Hematopoietic multipotent progenitor cell treated with erythropoietin and hydrocortisone succinate and interleukin-3 and kit ligand, for 4 days (in vitro differentiated cells): ENCODE measurements at regions not wholly inside any gene's neighbourhood (a gene's known extent, or its start where the extent isn't known, plus 50 kb on each side); places are given as distances from the start of the nearest gene placed in this dataset.

ENCODE experiments used
- DNase-seq: peaks from one replicate; pipeline ENCODE4 v3.0.0-alpha.2; 2015

GRCh38 chr3:157618075-157618760 lies 115.0 kb upstream of the VEPH1 start:
- DNase-seq: peak; percentile 80

GRCh38 chr3:157614896-157615295 lies 111.7 kb upstream of the VEPH1 start:
- DNase-seq: no peak

GRCh38 chr3:157611536-157612076 lies 108.4 kb upstream of the VEPH1 start:
- DNase-seq: no peak

- peak; percentile 53 for DNase-seq
Measured at GRCh38 chr3:157610876-157611535, 107.8 kb upstream of the VEPH1 start.

- peak; percentile 56 for DNase-seq
Measured at GRCh38 chr3:157607826-157608405, 104.7 kb upstream of the VEPH1 start.

GRCh38 chr3:157606852-157607197 lies 103.6 kb upstream of the VEPH1 start:
- no peak for DNase-seq

- peak; percentile 84 for DNase-seq
Measured at GRCh38 chr3:157606011-157606851, 103.0 kb upstream of the VEPH1 start.

- DNase-seq: no peak
Measured at GRCh38 chr3:157605356-157605755, 102.1 kb upstream of the VEPH1 start.

- no peak for DNase-seq
Measured at GRCh38 chr3:157602424-157602823, 99.2 kb upstream of the VEPH1 start.

GRCh38 chr3:157595259-157595658 lies 92.0 kb upstream of the VEPH1 start:
- DNase-seq: no peak

GRCh38 chr3:157594413-157594812 lies 91.2 kb upstream of the VEPH1 start:
- peak; percentile 19 for DNase-seq

- no peak for DNase-seq
Measured at GRCh38 chr3:157592769-157593168, 89.6 kb upstream of the VEPH1 start.

GRCh38 chr3:157590273-157590672 lies 87.1 kb upstream of the VEPH1 start:
- no peak for DNase-seq

- no peak for DNase-seq
Measured at GRCh38 chr3:157589211-157589610, 86.0 kb upstream of the VEPH1 start.

GRCh38 chr3:157588386-157589060 lies 85.3 kb upstream of the VEPH1 start:
- no peak for DNase-seq

GRCh38 chr3:157586293-157586692 lies 83.1 kb upstream of the VEPH1 start:
- peak; percentile 45 for DNase-seq

GRCh38 chr3:157585386-157585785 lies 82.2 kb upstream of the VEPH1 start:
- no peak for DNase-seq

GRCh38 chr3:157582637-157582973 lies 79.4 kb upstream of the VEPH1 start:
- no peak for DNase-seq

- peak; percentile 62 for DNase-seq
Measured at GRCh38 chr3:157581956-157582636, 78.9 kb upstream of the VEPH1 start.

GRCh38 chr3:157581371-157581770 lies 78.2 kb upstream of the VEPH1 start:
- DNase-seq: no peak

GRCh38 chr3:157578181-157578580 lies 75.0 kb upstream of the VEPH1 start:
- no peak for DNase-seq

- DNase-seq: peak; percentile 8
Measured at GRCh38 chr3:157574531-157574930, 71.3 kb upstream of the VEPH1 start.
